NCI-H748 treated with DMSO at 0.1 percent for 48 hours (cell line): ENCODE measurements at regions not wholly inside any gene's neighbourhood (a gene's known extent, or its start where the extent isn't known, plus 50 kb on each side); places are given as distances from the start of the nearest gene placed in this dataset.

Source experiments
- DNase-seq: peaks from one replicate; lab custom pipeline; 2025; lab: John Stamatoyannopoulos, UW

GRCh38 chr9:118761016-118761790 lies 608.0 kb downstream of the BRINP1 start:
- no peak for DNase-seq

DNA sequence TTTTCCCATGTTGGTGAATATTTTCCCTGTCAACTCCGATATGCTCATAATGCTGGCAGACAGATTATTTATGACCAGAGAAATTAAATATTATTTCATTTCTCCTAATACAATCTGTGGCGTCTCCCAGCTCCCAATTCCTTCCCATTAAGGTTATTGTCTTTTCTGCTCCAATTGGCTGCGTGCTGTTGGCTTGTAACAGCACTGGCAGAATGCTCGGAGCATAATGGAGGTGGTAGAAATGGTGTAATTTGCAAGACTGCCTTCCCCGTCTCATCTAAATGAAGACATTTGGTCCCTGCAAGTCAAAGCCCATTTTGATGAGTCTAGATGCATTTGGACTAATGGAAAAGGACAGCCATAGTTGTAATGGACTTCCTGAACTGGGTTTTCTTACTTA lies 601.7 kb downstream of the BRINP1 start:
- no peak for DNase-seq

GRCh38 chr9:118782790-118783463 lies 586.3 kb downstream of the BRINP1 start:
- no peak for DNase-seq

DNA sequence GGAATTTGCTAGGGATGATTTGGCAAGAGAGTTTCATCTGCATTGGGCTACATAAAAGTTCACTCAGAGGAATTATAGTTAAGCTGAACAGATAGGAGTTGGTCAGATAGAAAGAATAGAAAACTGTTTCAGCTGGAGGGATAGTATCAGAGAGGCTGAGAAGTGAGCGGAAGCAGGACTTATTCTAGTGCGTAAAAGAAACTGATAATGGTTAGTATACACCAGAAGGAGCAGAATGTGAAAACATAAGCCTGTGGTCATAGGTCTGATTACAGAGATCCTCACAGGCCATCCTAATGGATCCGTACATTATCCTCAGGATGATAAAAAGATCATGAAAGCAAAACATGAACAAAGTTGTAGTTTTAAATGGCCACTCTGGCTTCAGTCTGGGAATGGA lies 585.2 kb downstream of the BRINP1 start:
- no peak for DNase-seq

DNA sequence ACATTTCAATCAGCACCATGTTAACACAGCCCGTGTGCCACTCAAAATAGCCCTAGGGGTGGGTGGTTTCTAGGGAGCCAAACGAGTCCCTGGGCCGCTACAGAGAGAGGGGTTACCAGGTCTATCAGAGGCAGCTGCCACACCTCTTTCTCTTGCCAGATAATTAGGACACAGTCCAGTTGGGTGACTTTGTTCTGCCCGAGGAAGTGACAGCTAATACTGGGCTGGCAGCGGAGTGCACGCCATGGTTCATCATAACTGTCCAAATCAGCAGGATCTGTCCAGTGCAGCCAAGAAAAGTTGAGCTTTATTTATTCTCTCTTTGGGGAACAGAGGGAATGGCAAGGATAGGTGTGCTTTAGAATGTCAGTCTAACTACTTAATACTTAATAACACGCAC lies 583.8 kb downstream of the BRINP1 start:
- DNase-seq: no peak

DNA sequence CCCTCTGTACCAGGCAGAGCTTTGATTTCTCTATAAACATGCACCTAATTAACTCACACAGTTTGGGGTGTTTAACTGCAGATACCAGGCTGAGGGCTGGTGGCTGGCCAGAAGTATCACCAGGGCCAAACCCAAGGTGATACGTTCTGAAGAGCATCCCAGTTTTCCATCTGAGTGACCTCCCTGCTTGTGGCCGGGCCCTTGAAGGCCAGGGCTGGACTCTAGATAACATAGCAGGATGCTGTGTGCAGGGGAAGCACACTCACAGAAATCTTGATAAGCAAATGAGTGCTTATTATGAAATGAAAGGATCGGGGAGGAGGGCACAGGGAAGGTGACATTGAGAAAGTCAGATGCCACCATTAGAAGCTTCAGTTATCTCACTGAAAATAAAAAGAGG lies 582.4 kb downstream of the BRINP1 start:
- no peak for DNase-seq

DNA sequence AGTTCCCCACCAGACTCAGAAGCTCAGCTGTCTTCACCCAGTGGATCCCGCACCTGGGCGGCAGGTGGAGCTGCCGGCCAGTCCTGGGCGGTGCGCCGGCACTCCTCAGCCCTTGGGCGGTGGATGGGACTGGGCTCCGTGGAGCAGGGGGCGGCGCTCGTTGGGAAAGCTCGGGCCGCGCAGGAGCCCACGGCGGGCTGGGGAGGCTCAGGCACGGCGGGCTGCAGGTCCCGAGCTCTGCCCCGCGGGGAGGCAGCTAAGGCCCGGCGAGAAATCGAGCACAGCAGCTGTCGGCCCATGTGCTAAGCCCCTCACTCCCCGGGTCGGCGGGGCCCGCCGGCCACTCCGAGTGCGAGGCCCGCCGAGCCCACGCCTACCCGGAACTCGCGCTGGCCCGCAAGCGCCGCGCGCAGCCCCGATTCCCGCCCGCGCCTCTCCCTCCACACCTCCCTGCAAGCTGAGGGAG lies 560.0 kb downstream of the BRINP1 start:
- DNase-seq: no peak

DNA sequence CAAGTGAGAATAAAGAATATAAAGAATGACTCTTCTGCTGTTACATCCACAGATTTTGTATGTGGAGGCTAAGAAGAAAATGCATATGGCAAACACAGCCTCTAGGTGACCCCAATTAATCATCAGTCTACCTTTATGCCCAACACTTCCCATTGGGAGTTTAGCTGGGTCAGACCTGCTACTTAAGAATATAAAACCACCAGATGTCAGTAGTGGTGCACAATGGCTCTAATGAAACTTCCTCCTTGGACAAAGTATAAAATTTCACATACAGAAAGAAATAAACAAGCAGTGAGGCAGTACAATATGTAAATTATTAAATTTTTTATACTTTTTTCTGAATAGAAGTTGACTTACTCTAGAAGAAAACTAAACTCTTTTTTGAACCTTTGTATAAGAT lies 539.9 kb downstream of the BRINP1 start:
- DNase-seq: peak; percentile 51

DNA sequence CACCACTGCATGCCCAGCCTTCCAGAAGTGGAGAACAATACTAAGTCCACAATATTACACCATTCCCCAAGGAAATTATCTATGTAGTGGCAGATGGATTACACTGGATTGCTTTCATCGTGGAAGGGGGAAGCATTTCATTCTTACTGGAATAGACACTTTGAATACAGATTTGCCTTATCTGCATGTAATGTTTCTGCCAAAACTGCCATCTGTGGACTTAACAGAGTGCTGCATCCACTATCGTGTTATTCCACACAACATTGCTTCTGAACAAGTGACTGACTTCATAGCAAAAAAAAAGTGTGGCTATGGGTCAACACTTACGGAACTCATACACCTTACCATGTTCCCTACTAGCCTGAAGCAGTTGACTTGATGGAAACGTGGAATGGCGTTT lies 536.9 kb downstream of the BRINP1 start:
- DNase-seq: no peak

- no peak for DNase-seq
Observed at GRCh38 chr9:118836891-118837290, 532.3 kb downstream of the BRINP1 start.

DNA sequence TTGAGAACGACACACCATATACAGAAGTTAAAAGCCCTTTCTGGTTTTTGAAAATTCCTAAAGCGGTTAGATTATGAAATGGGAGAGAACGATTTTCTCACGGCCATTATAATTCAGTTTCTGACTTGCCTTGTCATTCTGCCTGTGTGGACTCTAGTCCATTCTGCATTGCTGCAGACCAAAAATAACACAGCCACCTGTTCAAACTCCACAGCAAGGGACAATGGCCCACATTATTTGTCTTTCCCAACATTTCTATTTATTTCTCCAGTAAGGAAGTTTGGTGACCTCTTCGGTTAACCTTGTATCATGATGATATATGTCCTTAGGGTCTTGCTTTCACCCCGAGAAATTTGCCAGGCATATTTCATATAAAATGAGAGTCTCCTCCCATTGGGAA lies 497.7 kb downstream of the BRINP1 start:
- DNase-seq: no peak

DNA sequence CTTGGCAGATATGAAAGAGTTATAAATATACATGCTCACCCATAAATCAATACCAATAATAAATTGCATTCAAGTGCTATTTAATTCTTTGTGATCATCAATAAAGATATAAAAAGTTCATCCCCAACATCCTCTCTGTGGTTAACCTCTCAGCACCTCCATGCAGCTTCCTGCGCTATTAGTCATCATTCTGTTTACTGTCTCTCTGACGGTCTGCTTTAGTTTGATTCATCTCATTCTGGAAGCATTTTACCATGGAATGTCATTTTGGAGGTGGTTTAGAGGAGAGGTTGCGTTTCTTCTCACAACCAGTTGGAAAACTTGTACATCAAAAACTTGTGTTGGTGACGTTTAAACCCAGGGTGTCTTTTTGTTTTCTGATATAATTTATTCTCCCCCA lies 486.6 kb downstream of the BRINP1 start:
- no peak for DNase-seq

DNA sequence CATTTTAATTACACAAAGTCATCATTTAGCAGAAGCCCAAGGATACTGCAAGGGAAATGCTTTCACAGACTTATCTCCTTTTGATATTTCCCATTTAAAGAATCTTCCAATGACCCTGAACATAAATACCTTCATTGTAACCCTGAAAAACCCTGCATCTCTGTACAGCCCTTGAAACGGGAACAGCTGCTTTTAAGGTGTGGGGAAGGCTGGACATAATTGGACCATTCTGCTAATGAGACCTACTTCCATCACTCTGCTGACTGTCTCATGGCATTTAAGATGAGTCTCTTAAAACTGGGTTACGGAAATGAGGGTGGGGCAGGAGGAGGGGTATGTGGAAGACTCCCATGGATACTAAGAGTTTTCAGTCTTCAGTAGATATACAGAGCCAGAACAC lies 485.8 kb downstream of the BRINP1 start:
- no peak for DNase-seq

DNA sequence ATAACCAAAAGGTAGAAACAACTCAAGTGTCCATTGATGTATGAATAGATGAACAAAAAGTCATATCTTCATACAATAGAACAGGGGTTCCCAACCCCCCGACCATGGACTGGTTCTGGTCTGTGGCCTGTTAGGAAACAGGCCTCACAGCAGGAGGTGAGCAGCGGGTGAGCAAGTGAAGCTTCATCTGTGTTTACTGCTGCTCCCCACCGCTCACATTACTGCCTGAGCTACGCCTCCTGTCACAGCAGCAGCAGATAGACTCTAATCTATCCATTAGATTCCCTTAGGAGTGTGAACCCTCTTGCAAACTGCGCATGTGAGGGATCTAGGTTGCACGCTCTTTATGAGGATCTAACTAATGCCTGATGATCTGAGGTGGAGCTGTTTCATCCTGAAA lies 478.0 kb downstream of the BRINP1 start:
- DNase-seq: no peak

DNA sequence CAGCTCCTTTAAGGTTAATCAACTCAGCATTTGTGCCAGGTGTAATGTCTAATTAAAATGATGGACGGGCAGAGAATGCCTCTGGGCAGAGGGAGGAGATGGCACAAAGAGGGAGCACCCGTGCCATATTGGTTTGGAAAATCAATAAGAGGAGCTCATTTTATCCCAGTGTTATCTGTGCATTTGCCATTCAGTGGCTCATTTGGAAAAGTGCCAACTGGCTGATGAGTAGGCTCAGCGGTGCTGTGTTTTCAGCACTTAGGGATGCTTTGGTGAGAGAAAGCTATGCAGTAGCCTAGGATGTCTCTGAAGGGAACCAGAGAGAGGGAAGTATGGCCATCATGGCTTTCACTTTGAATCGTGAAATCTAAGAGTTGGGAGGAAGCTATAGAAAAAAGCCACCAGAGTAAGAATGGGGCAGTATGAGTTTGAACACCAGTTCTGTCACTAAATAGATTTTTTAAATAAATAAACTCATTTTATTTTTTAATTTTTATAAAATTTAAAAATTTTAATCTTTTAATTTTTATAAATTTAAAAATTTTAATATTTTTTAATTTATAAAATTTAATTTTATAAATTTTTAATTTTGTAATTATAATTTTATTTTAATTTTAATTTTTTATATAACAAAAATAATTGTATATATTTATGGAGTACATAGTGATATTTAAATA lies 472.8 kb downstream of the BRINP1 start:
- peak; percentile 34 for DNase-seq

DNA sequence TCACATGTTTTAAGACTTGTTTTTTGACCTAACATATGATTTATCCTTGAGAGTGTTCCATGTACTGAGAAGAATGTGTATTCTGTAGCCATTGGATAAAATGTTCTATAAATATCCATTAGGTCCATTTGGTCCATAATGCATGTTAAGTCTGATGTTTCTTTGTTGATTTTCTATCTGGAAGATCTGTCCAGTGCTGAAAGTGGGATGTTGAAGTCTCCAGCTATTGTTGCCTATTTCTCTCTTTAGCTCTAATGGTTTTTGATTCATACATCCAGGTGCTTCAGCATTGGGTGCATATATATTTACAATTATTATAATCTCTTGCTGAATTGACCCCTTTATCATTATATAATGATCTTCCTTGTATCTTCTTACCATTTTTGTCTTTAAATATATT lies 451.1 kb downstream of the BRINP1 start:
- no peak for DNase-seq

GRCh38 chr9:118928722-118929121 lies 440.5 kb downstream of the BRINP1 start:
- DNase-seq: no peak

- DNase-seq: no peak
Observed at GRCh38 chr9:118929287-118929686, 439.9 kb downstream of the BRINP1 start.

- DNase-seq: no peak
Observed at GRCh38 chr9:118931941-118932340, 437.3 kb downstream of the BRINP1 start.

- no peak for DNase-seq
Observed at GRCh38 chr9:118938581-118938980, 430.7 kb downstream of the BRINP1 start.

- DNase-seq: no peak
Observed at GRCh38 chr9:118940473-118940872, 428.8 kb downstream of the BRINP1 start.

DNA sequence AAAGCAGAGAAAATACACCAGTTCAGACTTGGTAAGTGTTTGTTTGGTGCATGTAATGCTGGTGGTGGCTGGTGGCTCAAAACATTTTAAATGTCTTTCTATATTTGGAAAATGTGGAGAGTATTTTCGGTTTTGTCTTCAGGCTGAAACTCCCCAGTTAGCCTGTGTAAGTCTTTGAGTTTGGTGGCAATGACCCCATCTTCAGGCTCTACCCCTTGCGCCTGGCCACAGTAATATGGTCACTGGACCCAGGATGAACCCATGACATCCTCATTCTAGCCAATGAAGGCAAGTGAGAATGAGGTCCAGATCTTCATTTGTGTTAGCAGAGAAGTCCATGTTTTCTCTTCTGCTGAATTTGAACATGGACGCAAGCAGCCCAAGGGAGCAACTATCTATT lies 422.6 kb downstream of the BRINP1 start:
- DNase-seq: no peak

DNA sequence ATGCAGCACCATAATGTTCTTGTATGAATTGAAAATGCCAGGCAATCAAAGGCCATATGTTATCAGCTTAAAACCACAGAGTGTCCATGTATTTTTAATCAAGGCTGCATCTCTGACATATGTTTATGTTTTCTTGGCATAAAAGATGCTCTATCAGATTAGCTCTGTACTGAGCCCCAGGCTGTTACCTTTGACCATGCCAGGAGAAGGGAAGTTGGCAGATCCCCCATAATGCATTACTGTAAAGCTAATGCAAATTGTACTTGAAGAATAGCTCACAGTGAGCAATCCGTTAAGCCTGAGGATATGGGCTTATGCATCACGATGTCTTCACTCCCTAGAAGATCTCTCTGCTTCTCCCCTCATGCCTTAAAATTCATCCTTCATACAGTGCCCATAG lies 414.4 kb downstream of the BRINP1 start:
- DNase-seq: no peak
